HUES6 (cell line): ENCODE measurements at regions not wholly inside any gene's neighbourhood (a gene's known extent, or its start where the extent isn't known, plus 50 kb on each side); places are given as distances from the start of the nearest gene placed in this dataset.
"Not testable (repeated sequence)": the region's sequence is repeated elsewhere in the genome, so short reads cannot be mapped to it uniquely, and the experiment has no call there.

Source experiments
- H3K27ac ChIP-seq: 2 replicates; pipeline ENCODE4 v1.7.0; 2013; ENCODE audit warnings: low read depth, mild to moderate bottlenecking, low read length, inconsistent platforms
- H3K27me3 ChIP-seq: 2 replicates; pipeline ENCODE4 v1.6.1; 2013; ENCODE audit warnings: low read length; ENCODE audit not compliant: control insufficient read depth, insufficient read depth
- H3K36me3 ChIP-seq: 2 replicates; pipeline ENCODE4 v1.6.1; 2013; ENCODE audit warnings: low read length; ENCODE audit not compliant: control insufficient read depth, insufficient read depth
- H3K4me1 ChIP-seq: 2 replicates; pipeline ENCODE4 v1.6.1; 2013; ENCODE audit warnings: low read length; ENCODE audit not compliant: control insufficient read depth, insufficient read depth
- H3K4me3 ChIP-seq: 2 replicates; pipeline ENCODE4 v1.5.1; 2013; ENCODE audit warnings: low read depth, low read length
- H3K9ac ChIP-seq: one replicate; pipeline ENCODE4 v1.6.1; 2013; ENCODE audit warnings: mild to moderate bottlenecking, low read length
- H3K9me3 ChIP-seq: 2 replicates; pipeline ENCODE4 v1.6.1; 2013; ENCODE audit warnings: low read depth, low read length; ENCODE audit not compliant: control insufficient read depth, insufficient read depth

DNA sequence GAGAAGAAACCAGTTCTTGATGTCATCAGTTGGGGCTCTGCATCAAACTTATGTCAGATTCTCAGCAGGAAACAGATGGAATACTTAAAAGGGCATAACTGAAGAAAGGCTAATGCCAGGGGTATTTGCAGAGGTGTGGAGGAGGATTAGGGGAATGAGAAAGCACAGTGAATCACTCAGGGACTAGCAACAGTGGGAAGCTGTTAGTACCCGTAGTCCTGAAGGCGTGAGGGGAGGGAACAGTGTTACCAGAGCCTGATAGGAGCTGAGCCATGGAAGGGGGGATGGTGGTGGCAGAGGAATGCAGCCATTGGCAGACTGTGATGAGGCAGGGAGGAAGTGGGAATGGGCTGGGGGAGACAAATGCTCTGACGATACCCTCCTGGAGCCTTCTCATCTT, 162.3 kb downstream of the UTP18 start:
- H3K4me3 ChIP-seq: no peak overlapping the region
- no peaks in the 10 kb centered on the region for H3K36me3 ChIP-seq
- H3K4me1 ChIP-seq: peaks cover 8% of the 10 kb centered on the region

GRCh38 chr17:51423421-51424160, 163.2 kb downstream of the UTP18 start:
- Histone ChIP-seq H3K9me3 (no peaks in the 10 kb centered on the region), H3K27me3 (no peaks in the 10 kb centered on the region), H3K4me3 (no peak overlapping the region), H3K36me3 (no peaks in the 10 kb centered on the region), H3K9ac (no peak overlapping the region), H3K27ac (no peak overlapping the region), H3K4me1 (peaks cover 3% of the 10 kb centered on the region)

More for the DNA sequence above, 162.3 kb downstream of the UTP18 start:
- Histone ChIP-seq H3K27ac (no peak overlapping the region), H3K27me3 (no peaks in the 10 kb centered on the region), H3K9ac (no peak overlapping the region), H3K9me3 (no peaks in the 10 kb centered on the region)

DNA sequence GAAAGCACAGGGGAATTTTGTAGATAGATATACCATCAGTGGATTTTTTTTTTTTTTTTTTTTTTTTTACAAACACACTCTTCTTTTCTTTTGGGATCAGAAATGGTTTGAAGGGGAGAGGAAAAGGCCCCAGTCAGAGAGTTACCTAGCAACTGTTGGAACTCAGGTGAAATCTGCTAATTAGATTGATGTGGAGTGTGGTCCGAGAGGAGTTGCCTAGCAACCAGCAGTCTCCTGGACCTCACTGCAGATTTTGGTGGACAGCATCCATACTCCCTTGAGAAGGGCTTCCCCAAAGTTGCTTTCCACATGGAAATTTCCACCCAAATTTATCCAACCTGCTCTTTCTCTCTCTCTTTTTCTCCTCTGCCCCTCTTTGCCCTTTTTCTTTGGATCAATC, 165.4 kb downstream of the UTP18 start:
- H3K4me1 ChIP-seq: no peaks in the 10 kb centered on the region
- H3K27me3 ChIP-seq: no peaks in the 10 kb centered on the region
- no peak overlapping the region for H3K4me3 ChIP-seq
- peaks cover 9% of the 10 kb centered on the region for H3K9me3 ChIP-seq
- H3K27ac ChIP-seq: no peak overlapping the region
- H3K36me3 ChIP-seq: no peaks in the 10 kb centered on the region
- H3K9ac ChIP-seq: no peak overlapping the region

- Histone ChIP-seq H3K27ac (no peak overlapping the region), H3K36me3 (no peaks in the 10 kb centered on the region), H3K4me3 (no peak overlapping the region)
These were observed 167.0 kb downstream of the UTP18 start for GRCh38 chr17:51427323-51427811.

DNA sequence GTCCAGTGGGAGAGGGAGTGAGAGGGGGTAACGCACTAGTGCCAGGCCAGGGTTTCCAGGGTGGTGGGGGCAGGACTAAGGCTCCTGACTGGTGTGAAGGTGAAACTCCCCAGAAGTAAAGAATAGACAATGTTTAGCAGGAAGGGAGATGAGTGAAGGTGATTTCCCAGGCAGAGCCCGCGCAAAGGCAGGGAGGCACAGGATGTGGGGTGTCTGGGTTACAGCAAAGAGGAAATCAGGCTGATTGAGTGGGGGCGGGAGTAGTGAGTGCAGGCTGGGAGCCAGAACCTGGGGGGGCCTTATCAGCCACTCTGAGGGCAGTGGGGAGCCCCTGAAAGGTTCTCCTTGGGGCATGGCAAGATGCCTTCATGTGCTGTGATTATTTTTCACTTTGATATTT, 167.5 kb downstream of the UTP18 start:
- Histone ChIP-seq H3K9me3 (peaks cover 17% of the 10 kb centered on the region), H3K4me1 (no peaks in the 10 kb centered on the region), H3K36me3 (no peaks in the 10 kb centered on the region), H3K27me3 (no peaks in the 10 kb centered on the region), H3K4me3 (no peak overlapping the region), H3K9ac (no peak overlapping the region), H3K27ac (no peak overlapping the region)

More at GRCh38 chr17:51427323-51427811, 167.0 kb downstream of the UTP18 start:
- H3K9me3 ChIP-seq: peaks cover 17% of the 10 kb centered on the region
- H3K9ac ChIP-seq: no peak overlapping the region
- H3K27me3 ChIP-seq: no peaks in the 10 kb centered on the region
- H3K4me1 ChIP-seq: no peaks in the 10 kb centered on the region

GRCh38 chr17:51428668-51429495, 168.5 kb downstream of the UTP18 start:
- Histone ChIP-seq H3K27me3 (no peaks in the 10 kb centered on the region), H3K4me1 (no peaks in the 10 kb centered on the region), H3K27ac (no peak overlapping the region), H3K36me3 (no peaks in the 10 kb centered on the region), H3K9me3 (peaks cover 17% of the 10 kb centered on the region), H3K9ac (no peak overlapping the region), H3K4me3 (no peak overlapping the region)

DNA sequence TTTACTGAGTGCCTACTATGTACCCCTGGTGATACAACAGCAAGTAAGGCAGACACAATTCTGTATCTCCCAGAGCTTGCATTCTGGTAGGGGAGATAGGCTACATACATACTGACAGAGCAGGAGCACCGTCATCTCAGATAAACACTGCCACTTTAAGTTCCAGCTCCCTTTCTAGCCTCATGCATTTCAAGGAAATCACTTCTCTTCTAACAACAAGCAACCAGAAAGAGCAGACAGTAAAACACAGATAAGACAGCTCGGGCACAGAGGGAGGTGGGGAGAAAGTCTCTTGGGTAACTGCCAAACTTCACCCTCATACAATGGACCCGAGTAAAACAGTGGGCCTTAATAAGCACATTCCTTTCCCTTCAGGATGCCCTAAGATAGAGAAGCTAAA, 169.6 kb downstream of the UTP18 start:
- H3K27ac ChIP-seq, H3K4me3 ChIP-seq, H3K9ac ChIP-seq, H3K4me1 ChIP-seq, H3K36me3 ChIP-seq, H3K27me3 ChIP-seq: not testable (repeated sequence)
- H3K9me3 ChIP-seq: peaks cover 17% of the 10 kb centered on the region

- H3K9me3 ChIP-seq: peaks cover 17% of the 10 kb centered on the region
- H3K9ac ChIP-seq: no peak overlapping the region
- H3K36me3 ChIP-seq: no peaks in the 10 kb centered on the region
- no peak overlapping the region for H3K4me3 ChIP-seq
- peaks cover 5% of the 10 kb centered on the region; the same call in 1 of the 2 replicates for H3K4me1 ChIP-seq
- no peaks in the 10 kb centered on the region for H3K27me3 ChIP-seq
- H3K27ac ChIP-seq: no peak overlapping the region
These were observed 170.2 kb downstream of the UTP18 start for GRCh38 chr17:51430591-51430990.

DNA sequence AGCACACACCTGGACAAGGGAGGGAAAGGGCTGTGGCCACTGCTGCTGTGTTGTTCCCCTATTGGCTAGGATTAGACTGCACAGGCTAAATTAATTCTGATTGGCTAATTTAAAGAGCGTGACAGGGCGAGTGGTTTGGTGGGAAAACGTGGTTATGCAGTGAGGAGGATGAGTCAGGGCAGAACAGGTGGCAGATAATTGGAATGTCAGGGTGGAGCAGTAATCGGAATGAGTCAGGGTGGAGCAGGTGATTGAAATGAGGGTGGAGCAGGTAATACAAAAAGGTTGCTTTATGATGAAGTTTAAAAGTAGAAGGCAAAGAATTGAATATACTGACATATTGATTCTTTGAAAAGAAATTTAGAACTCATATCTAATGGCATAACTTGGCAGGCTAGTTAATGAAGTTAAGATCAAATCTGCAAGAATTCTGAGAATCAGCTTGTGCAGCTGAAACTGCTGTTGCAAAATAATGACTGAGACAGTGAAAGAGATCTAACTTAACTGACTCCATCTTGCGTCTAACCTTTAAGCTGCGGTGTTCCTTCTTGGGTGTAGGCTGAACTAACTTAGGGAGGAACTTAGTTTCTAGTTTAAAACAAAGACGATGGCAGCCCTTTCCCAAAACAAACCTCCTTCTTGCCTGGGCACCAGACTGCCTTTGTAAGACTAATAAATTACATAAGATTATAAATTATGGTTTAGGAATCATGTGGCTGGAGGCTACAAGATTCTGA, 174.3 kb downstream of the UTP18 start:
- Histone ChIP-seq H3K27ac (no peak overlapping the region), H3K4me1 (peaks cover 11% of the 10 kb centered on the region), H3K9me3 (peaks cover 17% of the 10 kb centered on the region), H3K27me3 (no peaks in the 10 kb centered on the region), H3K9ac (no peak overlapping the region), H3K4me3 (no peak overlapping the region), H3K36me3 (no peaks in the 10 kb centered on the region)

- Histone ChIP-seq H3K9ac (no peak overlapping the region), H3K4me3 (no peak overlapping the region), H3K4me1 (peaks cover 14% of the 10 kb centered on the region), H3K9me3 (peaks cover 13% of the 10 kb centered on the region), H3K27ac (no peak overlapping the region), H3K27me3 (no peaks in the 10 kb centered on the region), H3K36me3 (no peaks in the 10 kb centered on the region)
These were observed 174.8 kb downstream of the UTP18 start for GRCh38 chr17:51435171-51435552.
